Liver (tissue), 8 donors: ENCODE measurements at regions not wholly inside any gene's neighbourhood (a gene's known extent, or its start where the extent isn't known, plus 50 kb on each side); places are given as distances from the start of the nearest gene placed in this dataset.
"Not testable (repeated sequence)": the region's sequence is repeated elsewhere in the genome, so short reads cannot be mapped to it uniquely, and the experiment has no call there.

ENCODE experiments used
- DNase-seq: peaks from one replicate; pipeline ENCODE4 v3.0.0-alpha.2; 2017; ENCODE audit warnings: low spot score
- H3K27ac ChIP-seq, 2 donors: one replicate each; pipeline ENCODE4 v1.7.0; 2013; ENCODE audit warnings: inconsistent platforms in 2 of 2, low read length in 2 of 2, control low read depth in 1 of 2, low read depth in 1 of 2, mild to moderate bottlenecking in 1 of 2
- H3K27me3 ChIP-seq, 4 donors: one replicate each; pipeline versions ENCODE4 v1.6.1 to v1.7.0; 2013; ENCODE audit warnings: low read length in 3 of 4, inconsistent platforms in 1 of 4, mild to moderate bottlenecking in 1 of 4, moderate library complexity in 1 of 4; ENCODE audit not compliant: control insufficient read depth in 4 of 4, insufficient read depth in 4 of 4
- H3K36me3 ChIP-seq, 4 donors: one replicate each; pipeline versions ENCODE4 v1.6.1 to v1.7.0; 2013; ENCODE audit warnings: low read length in 3 of 4, mild to moderate bottlenecking in 3 of 4, low read depth in 1 of 4, moderate library complexity in 1 of 4; ENCODE audit not compliant: control insufficient read depth in 4 of 4, insufficient read depth in 3 of 4
- H3K4me1 ChIP-seq, 4 donors: one replicate each; pipeline versions ENCODE4 v1.6.1 to v1.7.0; 2013; ENCODE audit warnings: low read length in 3 of 4, mild to moderate bottlenecking in 3 of 4, moderate library complexity in 1 of 4; ENCODE audit not compliant: control insufficient read depth in 4 of 4, insufficient read depth in 4 of 4
- H3K4me3 ChIP-seq, 3 donors: one replicate each; pipeline versions ENCODE4 v1.6.1 to v1.7.0; 2013; ENCODE audit warnings: low read length in 3 of 3, control low read depth in 1 of 3, low read depth in 1 of 3, mild to moderate bottlenecking in 1 of 3
- H3K9ac ChIP-seq, 2 donors: one replicate each; pipeline ENCODE4 v1.7.0; 2013; ENCODE audit warnings: low read length in 2 of 2, mild to moderate bottlenecking in 2 of 2, moderate library complexity in 2 of 2, control low read depth in 1 of 2, low read depth in 1 of 2
- H3K9me3 ChIP-seq, 4 donors: one replicate each; pipeline versions ENCODE4 v1.6.1 to v1.7.0; 2013; ENCODE audit warnings: low read length in 3 of 4; ENCODE audit not compliant: control insufficient read depth in 4 of 4
- EGR1 ChIP-seq, 2 donors: IDR thresholded peaks; 2 replicates each; pipeline ENCODE4 v1.6.1; 2016 to 2018; ENCODE audit warnings: antibody characterized with exemption in 2 of 2, low read depth in 2 of 2
- FOXA1 ChIP-seq: IDR thresholded peaks from 2 replicates; pipeline ENCODE4 v1.6.1; 2016; ENCODE audit warnings: antibody characterized with exemption
- FOXA2 ChIP-seq: IDR thresholded peaks from 2 replicates; pipeline ENCODE4 v1.6.1; 2016; ENCODE audit warnings: antibody characterized with exemption
- GABPA ChIP-seq, 2 donors: IDR thresholded peaks in 1 of 2; conservative IDR thresholded peaks in 1 of 2; 2 replicates each; pipeline ENCODE4 v1.6.1; 2016; ENCODE audit warnings: antibody characterized with exemption in 2 of 2, mild to moderate bottlenecking in 1 of 2, moderate library complexity in 1 of 2
- HNF4A ChIP-seq, 2 donors: conservative IDR thresholded peaks; 2 replicates each; pipeline ENCODE4 v1.6.1; 2016; ENCODE audit warnings: antibody characterized with exemption in 2 of 2, mild to moderate bottlenecking in 2 of 2
- HNF4G ChIP-seq: IDR thresholded peaks from 2 replicates; pipeline ENCODE4 v1.6.1; 2016; ENCODE audit warnings: antibody characterized with exemption
- JUND ChIP-seq, 2 donors: IDR thresholded peaks; 2 replicates each; pipeline ENCODE4 v1.6.1; 2016; ENCODE audit warnings: antibody characterized with exemption in 2 of 2
- NR2F2 ChIP-seq: IDR thresholded peaks from 2 replicates; pipeline ENCODE4 v1.6.1; 2016; ENCODE audit warnings: antibody characterized with exemption
- RAD21 ChIP-seq, 2 donors: IDR thresholded peaks; 2 replicates each; pipeline ENCODE4 v1.6.1; 2016; ENCODE audit warnings: antibody characterized with exemption in 2 of 2, mild to moderate bottlenecking in 2 of 2
- RXRA ChIP-seq, 2 donors: IDR thresholded peaks; 2 replicates each; pipeline ENCODE4 v1.6.1; 2017 to 2018; ENCODE audit warnings: antibody characterized with exemption in 2 of 2, mild to moderate bottlenecking in 1 of 2
- SP1 ChIP-seq: IDR thresholded peaks from 2 replicates; pipeline ENCODE4 v1.6.1; 2018; ENCODE audit warnings: antibody characterized with exemption, mild to moderate bottlenecking
- TAF1 ChIP-seq: conservative IDR thresholded peaks from 2 replicates; pipeline ENCODE4 v1.6.1; 2016; ENCODE audit warnings: antibody characterized with exemption, mild to moderate bottlenecking
- YY1 ChIP-seq: IDR thresholded peaks from 2 replicates; pipeline ENCODE4 v1.6.1; 2016; ENCODE audit warnings: antibody characterized with exemption, mild to moderate bottlenecking
- WGBS: extraction: QIAGEN DNeasy Blood & Tissue Kit; methylation state at CpG from one replicate; pipeline ENCODE4 v1.1.7; 2013; 5-methylcytosine and 5-hydroxymethylcytosine counted together
- TF ChIP-seq, protein P1 (sequence below): IDR thresholded peaks from 2 replicates; pipeline ENCODE4 v1.6.1; 2016; ENCODE audit warnings: antibody characterized with exemption
- TF ChIP-seq, protein P2 (sequence below): IDR thresholded peaks from 2 replicates; pipeline ENCODE4 v1.6.1; 2016; ENCODE audit warnings: antibody characterized with exemption, mild to moderate bottlenecking
- TF ChIP-seq, protein P3 (sequence below): IDR thresholded peaks from 2 replicates; pipeline ENCODE4 v1.6.1; 2016; ENCODE audit warnings: antibody characterized with exemption
- TF ChIP-seq, protein P4 (sequence below): IDR thresholded peaks from 2 replicates; pipeline ENCODE4 v1.6.1; 2016; ENCODE audit warnings: antibody characterized with exemption
- TF ChIP-seq, protein P5 (sequence below): fragments of 150-350 bp; IDR thresholded peaks from 2 replicates; pipeline ENCODE4 v1.5.1; 2017; ENCODE audit warnings: improper control_type of control experiment, low read depth, low read length; ENCODE audit not compliant: missing input control
- donor health status: healthy.
- donor health status: healthy.
- donor health status: healthy.
- donor health status: healthy.
- donor health status: healthy.

DNA sequence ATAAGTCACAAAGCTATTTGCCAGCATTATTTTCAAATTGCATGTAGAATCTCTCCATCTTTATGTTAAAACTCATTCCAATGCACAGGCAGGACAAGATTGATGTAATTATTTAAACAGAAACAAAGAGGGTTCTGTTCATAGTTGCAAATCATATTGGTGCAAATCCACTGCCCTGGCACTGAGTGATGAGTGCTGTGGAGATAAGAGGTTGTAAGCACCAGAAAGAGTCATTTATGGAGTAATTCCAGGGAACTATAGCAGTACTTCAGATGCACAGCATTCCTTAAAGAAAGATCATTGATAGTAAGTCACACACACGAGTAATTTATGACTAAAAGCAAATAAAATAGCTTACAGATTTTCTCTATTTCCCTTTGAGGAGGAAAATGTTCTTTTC lies 337.7 kb upstream of the CTSO start:
- Histone ChIP-seq H3K36me3 (no peaks in the 10 kb centered on the region), H3K27ac (no peak overlapping the region), H3K9me3 (no peaks in the 10 kb centered on the region), H3K27me3 (no peaks in the 10 kb centered on the region), H3K4me1 (no peaks in the 10 kb centered on the region), H3K9ac (no peak overlapping the region), H3K4me3 (no peak overlapping the region)
- no peak for DNase-seq
- WGBS: 37% methylated on average over 1 of the region's 1 CpG
- TF ChIP-seq NR2F2 (no peak), HNF4A (conservative IDR thresholded peaks at IDR 0.05) (no peak), FOXA1 (no peak), GABPA (IDR thresholded peaks at IDR 0.05 in 1 of 2, conservative IDR thresholded peaks at IDR 0.05 in 1 of 2) (no peak)

DNA sequence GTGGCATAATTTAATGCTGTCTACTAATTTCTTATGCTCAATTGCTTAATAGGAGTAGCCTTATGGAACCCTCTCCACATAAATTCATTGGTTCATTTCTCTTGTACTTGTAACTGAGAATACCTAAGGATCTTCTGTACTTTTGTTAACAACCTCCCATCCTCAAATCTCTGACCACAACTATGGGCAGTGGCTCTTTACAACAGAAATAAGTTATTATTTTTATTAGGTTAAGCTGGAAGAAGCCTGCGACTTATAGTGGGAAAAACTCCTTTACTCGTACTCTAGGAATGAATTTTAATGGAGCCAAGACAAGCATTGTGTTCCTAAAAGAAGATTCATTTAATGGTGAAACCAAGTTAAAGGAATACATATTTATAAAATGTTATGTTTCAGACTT lies 337.1 kb upstream of the CTSO start:
- Histone ChIP-seq H3K9ac (no peak overlapping the region), H3K4me3 (no peak overlapping the region), H3K27ac (no peak overlapping the region), H3K4me1 (no peaks in the 10 kb centered on the region), H3K27me3 (no peaks in the 10 kb centered on the region), H3K9me3 (no peaks in the 10 kb centered on the region), H3K36me3 (no peaks in the 10 kb centered on the region)
- WGBS: 68% methylated on average over 2 of the region's 2 CpGs
- DNase-seq: no peak
- TF ChIP-seq, protein P1, sequence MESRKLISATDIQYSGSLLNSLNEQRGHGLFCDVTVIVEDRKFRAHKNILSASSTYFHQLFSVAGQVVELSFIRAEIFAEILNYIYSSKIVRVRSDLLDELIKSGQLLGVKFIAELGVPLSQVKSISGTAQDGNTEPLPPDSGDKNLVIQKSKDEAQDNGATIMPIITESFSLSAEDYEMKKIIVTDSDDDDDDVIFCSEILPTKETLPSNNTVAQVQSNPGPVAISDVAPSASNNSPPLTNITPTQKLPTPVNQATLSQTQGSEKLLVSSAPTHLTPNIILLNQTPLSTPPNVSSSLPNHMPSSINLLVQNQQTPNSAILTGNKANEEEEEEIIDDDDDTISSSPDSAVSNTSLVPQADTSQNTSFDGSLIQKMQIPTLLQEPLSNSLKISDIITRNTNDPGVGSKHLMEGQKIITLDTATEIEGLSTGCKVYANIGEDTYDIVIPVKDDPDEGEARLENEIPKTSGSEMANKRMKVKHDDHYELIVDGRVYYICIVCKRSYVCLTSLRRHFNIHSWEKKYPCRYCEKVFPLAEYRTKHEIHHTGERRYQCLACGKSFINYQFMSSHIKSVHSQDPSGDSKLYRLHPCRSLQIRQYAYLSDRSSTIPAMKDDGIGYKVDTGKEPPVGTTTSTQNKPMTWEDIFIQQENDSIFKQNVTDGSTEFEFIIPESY: no peak
- TF ChIP-seq HNF4A (conservative IDR thresholded peaks at IDR 0.05) (no peak), JUND (IDR thresholded peaks at IDR 0.05) (no peak), FOXA1 (no peak), SP1 (no peak), EGR1 (IDR thresholded peaks at IDR 0.05; ENCODE audit: low read depth in 2 of 2) (no peak), TAF1 (no peak), FOXA2 (no peak), NR2F2 (no peak), RXRA (IDR thresholded peaks at IDR 0.05) (no peak), GABPA (IDR thresholded peaks at IDR 0.05 in 1 of 2, conservative IDR thresholded peaks at IDR 0.05 in 1 of 2) (no peak), RAD21 (IDR thresholded peaks at IDR 0.05) (no peak), HNF4G (no peak), YY1 (no peak)
- TF ChIP-seq, protein P2, sequence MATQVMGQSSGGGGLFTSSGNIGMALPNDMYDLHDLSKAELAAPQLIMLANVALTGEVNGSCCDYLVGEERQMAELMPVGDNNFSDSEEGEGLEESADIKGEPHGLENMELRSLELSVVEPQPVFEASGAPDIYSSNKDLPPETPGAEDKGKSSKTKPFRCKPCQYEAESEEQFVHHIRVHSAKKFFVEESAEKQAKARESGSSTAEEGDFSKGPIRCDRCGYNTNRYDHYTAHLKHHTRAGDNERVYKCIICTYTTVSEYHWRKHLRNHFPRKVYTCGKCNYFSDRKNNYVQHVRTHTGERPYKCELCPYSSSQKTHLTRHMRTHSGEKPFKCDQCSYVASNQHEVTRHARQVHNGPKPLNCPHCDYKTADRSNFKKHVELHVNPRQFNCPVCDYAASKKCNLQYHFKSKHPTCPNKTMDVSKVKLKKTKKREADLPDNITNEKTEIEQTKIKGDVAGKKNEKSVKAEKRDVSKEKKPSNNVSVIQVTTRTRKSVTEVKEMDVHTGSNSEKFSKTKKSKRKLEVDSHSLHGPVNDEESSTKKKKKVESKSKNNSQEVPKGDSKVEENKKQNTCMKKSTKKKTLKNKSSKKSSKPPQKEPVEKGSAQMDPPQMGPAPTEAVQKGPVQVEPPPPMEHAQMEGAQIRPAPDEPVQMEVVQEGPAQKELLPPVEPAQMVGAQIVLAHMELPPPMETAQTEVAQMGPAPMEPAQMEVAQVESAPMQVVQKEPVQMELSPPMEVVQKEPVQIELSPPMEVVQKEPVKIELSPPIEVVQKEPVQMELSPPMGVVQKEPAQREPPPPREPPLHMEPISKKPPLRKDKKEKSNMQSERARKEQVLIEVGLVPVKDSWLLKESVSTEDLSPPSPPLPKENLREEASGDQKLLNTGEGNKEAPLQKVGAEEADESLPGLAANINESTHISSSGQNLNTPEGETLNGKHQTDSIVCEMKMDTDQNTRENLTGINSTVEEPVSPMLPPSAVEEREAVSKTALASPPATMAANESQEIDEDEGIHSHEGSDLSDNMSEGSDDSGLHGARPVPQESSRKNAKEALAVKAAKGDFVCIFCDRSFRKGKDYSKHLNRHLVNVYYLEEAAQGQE: no peak
- TF ChIP-seq, protein P3, sequence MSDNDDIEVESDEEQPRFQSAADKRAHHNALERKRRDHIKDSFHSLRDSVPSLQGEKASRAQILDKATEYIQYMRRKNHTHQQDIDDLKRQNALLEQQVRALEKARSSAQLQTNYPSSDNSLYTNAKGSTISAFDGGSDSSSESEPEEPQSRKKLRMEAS: no peak
- TF ChIP-seq, protein P4, sequence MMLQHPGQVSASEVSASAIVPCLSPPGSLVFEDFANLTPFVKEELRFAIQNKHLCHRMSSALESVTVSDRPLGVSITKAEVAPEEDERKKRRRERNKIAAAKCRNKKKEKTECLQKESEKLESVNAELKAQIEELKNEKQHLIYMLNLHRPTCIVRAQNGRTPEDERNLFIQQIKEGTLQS: no peak
- TF ChIP-seq, protein P5, sequence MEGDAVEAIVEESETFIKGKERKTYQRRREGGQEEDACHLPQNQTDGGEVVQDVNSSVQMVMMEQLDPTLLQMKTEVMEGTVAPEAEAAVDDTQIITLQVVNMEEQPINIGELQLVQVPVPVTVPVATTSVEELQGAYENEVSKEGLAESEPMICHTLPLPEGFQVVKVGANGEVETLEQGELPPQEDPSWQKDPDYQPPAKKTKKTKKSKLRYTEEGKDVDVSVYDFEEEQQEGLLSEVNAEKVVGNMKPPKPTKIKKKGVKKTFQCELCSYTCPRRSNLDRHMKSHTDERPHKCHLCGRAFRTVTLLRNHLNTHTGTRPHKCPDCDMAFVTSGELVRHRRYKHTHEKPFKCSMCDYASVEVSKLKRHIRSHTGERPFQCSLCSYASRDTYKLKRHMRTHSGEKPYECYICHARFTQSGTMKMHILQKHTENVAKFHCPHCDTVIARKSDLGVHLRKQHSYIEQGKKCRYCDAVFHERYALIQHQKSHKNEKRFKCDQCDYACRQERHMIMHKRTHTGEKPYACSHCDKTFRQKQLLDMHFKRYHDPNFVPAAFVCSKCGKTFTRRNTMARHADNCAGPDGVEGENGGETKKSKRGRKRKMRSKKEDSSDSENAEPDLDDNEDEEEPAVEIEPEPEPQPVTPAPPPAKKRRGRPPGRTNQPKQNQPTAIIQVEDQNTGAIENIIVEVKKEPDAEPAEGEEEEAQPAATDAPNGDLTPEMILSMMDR: no peak

DNA sequence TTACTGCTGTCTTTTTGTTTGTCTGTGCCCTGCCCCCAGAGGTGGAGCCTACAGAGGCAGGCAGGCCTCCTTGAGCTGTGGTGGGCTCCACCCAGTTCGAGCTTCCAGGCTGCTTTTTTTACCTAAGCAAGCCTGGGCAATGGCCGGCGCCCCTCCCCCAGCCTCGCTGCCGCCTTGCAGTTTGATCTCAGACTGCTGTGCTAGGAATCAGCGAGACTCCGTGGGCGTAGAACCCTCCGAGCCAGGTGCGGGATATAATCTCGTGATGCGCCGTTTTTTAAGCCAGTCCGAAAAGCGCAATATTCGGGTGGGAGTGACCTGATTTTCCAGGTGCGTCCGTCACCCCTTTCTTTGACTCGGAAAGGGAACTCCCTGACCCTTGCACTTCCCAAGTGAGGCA lies 336.4 kb upstream of the CTSO start:
- H3K27me3 ChIP-seq, DNase-seq, H3K9ac ChIP-seq, H3K27ac ChIP-seq, H3K36me3 ChIP-seq, H3K9me3 ChIP-seq, H3K4me1 ChIP-seq, H3K4me3 ChIP-seq: not testable (repeated sequence)
- 76% methylated on average over 19 of the region's 19 CpGs for WGBS
